ENCODE measurements at regions not wholly inside any gene's neighbourhood (a gene's known extent, or its start where the extent isn't known, plus 50 kb on each side); places are given as distances from the start of the nearest gene placed in this dataset.

DNA sequence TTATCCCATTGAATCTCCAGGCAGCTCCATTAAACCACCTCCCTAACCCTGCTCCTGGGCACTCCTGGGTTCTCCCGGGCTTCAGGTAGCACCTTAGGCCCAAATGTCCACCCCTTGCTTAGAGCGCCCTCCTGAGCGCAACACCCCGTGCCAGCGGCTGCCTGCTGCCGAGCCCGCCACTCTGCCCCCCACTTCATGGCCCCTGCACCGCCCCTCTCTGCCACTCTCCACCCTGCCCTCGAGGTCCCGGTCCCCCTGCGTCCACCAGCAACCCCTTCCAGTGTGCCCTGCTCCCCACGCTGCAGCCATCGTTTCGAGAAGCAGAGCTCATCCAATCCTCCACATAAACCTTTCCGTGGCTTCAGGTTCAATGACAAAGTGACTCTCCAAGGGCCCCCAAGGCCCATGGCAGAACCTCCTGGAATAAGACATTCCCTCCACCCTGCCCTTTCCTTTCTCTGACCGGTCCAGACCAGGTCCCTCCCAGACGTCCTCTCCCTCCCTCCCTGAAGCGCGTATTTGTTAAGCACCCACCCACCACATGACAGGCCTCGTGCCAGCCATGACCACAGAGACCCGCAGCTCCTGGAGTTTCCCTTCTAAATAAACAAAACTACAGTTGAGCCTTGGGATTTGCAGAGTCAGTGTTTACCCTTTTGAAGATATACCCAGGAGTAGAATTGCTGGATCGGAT is 66.6 kb downstream of the ARHGEF18 start:
- Mint-ChIP-seq H3K9me3 (ENCODE audit: low read depth) (no peaks in the 10 kb centered on the region), H3K4me1 (ENCODE audit: low read depth) (peaks cover 21% of the 10 kb centered on the region), H3K27me3 (no peaks in the 10 kb centered on the region), H3K4me3 (ENCODE audit: low read depth) (no peak overlapping the region), H3K27ac (peak overlapping the region; percentile 88), H3K36me3 (ENCODE audit: insufficient read depth) (peaks cover 6% of the 10 kb centered on the region)
- DNase-seq (ENCODE audit: low spot score, unreplicated experiment): no peak
- TF ChIP-seq, protein P1, sequence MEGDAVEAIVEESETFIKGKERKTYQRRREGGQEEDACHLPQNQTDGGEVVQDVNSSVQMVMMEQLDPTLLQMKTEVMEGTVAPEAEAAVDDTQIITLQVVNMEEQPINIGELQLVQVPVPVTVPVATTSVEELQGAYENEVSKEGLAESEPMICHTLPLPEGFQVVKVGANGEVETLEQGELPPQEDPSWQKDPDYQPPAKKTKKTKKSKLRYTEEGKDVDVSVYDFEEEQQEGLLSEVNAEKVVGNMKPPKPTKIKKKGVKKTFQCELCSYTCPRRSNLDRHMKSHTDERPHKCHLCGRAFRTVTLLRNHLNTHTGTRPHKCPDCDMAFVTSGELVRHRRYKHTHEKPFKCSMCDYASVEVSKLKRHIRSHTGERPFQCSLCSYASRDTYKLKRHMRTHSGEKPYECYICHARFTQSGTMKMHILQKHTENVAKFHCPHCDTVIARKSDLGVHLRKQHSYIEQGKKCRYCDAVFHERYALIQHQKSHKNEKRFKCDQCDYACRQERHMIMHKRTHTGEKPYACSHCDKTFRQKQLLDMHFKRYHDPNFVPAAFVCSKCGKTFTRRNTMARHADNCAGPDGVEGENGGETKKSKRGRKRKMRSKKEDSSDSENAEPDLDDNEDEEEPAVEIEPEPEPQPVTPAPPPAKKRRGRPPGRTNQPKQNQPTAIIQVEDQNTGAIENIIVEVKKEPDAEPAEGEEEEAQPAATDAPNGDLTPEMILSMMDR (IDR thresholded peaks at IDR 0.05; ENCODE audit: unreplicated experiment): no peak

DNA sequence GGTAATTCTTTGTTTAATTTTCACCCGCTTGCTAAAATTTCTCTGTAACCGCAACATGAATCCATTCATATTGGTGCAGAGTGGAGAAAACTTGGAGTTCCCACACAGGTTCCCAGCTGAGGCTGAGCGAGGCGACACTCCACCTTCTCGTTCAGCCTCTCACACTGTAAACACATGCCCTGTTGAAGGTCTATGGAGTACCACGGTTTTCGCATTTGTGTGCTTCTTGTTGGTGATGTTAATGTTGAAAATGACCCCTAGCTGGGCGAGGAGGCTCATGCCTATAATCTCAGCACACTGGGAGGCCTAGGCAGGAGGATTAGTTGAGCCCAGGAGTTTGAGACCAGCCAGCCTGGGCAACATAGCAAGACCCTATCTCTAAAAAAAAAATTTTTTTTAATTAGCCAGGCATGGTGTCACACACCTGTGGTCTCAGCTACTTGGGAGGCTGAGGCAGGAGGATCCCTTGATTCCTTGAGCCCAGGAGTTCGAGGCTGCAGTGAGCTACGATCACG is 67.2 kb downstream of the ARHGEF18 start:
- H3K27ac Mint-ChIP-seq: peak overlapping the region; percentile 88
- H3K36me3 Mint-ChIP-seq (ENCODE audit: insufficient read depth): peaks cover 6% of the 10 kb centered on the region
- TF ChIP-seq, protein P1 (IDR thresholded peaks at IDR 0.05; ENCODE audit: unreplicated experiment): no peak

DNA sequence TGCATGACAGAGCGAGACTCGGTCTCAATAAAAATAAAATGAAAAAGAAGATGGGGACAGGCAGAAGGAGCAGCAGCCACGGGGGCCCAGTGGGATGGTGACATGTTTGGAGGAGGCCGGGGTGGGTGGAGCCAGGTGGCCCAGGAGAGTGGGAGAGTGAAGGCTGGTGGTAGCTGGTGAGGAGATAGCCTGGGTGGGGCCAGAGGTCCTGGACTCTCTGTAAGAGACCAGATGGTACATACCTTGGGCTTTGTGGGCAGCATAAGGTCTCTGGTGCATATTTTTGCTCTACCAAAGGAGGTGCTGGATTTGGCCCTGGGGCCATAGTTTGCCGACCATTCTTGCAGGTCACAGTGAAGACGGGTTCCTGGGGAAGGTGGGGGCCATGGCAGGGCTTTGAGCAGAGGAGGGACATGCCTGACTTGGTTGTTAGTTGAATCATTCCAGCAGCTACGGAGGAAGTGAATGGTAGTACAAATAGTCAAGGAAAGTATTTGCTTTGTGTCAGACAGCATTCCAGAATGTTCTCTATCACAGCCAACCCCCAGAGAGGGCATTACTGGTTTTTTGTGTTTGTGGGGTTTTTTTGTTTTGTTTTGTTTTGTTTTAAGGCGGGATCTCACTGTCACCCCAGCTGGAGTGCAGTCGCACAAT is 69.1 kb downstream of the ARHGEF18 start:
- Mint-ChIP-seq H3K36me3 (ENCODE audit: insufficient read depth) (peaks cover 8% of the 10 kb centered on the region), H3K9me3 (ENCODE audit: low read depth) (no peaks in the 10 kb centered on the region), H3K4me1 (ENCODE audit: low read depth) (peaks cover 28% of the 10 kb centered on the region), H3K4me3 (ENCODE audit: low read depth) (no peak overlapping the region), H3K27ac (peak overlapping the region; percentile 92), H3K27me3 (no peaks in the 10 kb centered on the region)
- no peak for DNase-seq (ENCODE audit: low spot score, unreplicated experiment)
- TF ChIP-seq, protein P1 (IDR thresholded peaks at IDR 0.05; ENCODE audit: unreplicated experiment): no peak

More for the DNA sequence above, 67.2 kb downstream of the ARHGEF18 start:
- no peak overlapping the region for H3K4me3 Mint-ChIP-seq (ENCODE audit: low read depth)
- H3K9me3 Mint-ChIP-seq (ENCODE audit: low read depth): no peaks in the 10 kb centered on the region
- no peak for DNase-seq (ENCODE audit: low spot score, unreplicated experiment)
- peaks cover 21% of the 10 kb centered on the region for H3K4me1 Mint-ChIP-seq (ENCODE audit: low read depth)
- H3K27me3 Mint-ChIP-seq: no peaks in the 10 kb centered on the region

DNA sequence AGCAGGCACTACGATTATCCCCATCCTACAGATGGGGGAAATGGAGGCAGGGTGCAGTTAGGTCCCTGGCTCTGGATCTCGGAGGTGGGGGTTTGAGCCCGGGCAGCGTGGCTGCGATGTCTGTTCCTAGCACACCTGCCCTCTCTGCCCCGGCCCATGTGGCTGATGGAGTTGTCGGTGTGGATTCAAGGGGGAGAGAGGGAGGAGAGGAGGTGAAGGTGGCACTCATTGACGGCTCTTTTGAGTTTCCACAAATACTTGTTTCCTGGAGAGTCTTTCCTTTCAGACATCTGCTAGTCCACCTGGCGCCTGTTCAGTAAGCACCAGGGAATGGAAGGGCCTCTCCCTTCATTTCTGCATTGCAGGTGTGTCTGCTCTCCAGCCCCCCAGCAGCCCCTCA is 69.9 kb downstream of the ARHGEF18 start:
- Mint-ChIP-seq H3K27me3 (no peaks in the 10 kb centered on the region), H3K27ac (no peak overlapping the region), H3K4me3 (ENCODE audit: low read depth) (no peak overlapping the region), H3K4me1 (ENCODE audit: low read depth) (peaks cover 27% of the 10 kb centered on the region), H3K9me3 (ENCODE audit: low read depth) (no peaks in the 10 kb centered on the region), H3K36me3 (ENCODE audit: insufficient read depth) (peaks cover 7% of the 10 kb centered on the region)
- TF ChIP-seq, protein P1 (IDR thresholded peaks at IDR 0.05; ENCODE audit: unreplicated experiment): no peak
- no peak for DNase-seq (ENCODE audit: low spot score, unreplicated experiment)

DNA sequence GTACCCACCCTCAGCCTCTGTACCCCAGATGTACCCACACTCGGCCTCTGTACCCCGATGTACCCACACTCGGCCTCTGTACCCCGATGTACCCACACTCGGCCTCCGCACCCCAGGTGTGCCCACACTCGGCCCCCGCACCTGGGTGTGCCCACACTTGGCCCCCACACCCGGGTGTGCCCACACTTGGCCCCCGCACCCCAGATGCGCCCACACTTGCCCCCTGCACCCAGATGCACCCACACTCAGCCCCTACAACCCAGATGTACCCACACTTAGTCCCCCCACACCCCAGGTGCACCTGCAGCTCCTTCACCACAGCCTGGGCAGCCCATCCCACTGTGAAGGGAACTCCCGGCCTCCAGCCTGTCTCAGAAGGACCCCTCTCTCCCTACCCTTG is 69.7 kb downstream of the PEX11G start:
- peaks cover 7% of the 10 kb centered on the region for H3K36me3 Mint-ChIP-seq (ENCODE audit: insufficient read depth)
- peaks cover 27% of the 10 kb centered on the region for H3K4me1 Mint-ChIP-seq (ENCODE audit: low read depth)
- H3K9me3 Mint-ChIP-seq (ENCODE audit: low read depth): no peaks in the 10 kb centered on the region
- TF ChIP-seq, protein P1 (IDR thresholded peaks at IDR 0.05; ENCODE audit: unreplicated experiment): no peak
- no peak overlapping the region for H3K27ac Mint-ChIP-seq
- H3K4me3 Mint-ChIP-seq (ENCODE audit: low read depth): no peak overlapping the region
- H3K27me3 Mint-ChIP-seq: no peaks in the 10 kb centered on the region
- DNase-seq (ENCODE audit: low spot score, unreplicated experiment): no peak

Measured in progenitor cell of endocrine pancreas (in vitro differentiated cells).